Liver (tissue), 3 donors: ENCODE measurements at regions not wholly inside any gene's neighbourhood (a gene's known extent, or its start where the extent isn't known, plus 50 kb on each side); places are given as distances from the start of the nearest gene placed in this dataset.

ENCODE experiments used
- CTCF ChIP-seq: fragments of 150-350 bp; IDR thresholded peaks from 2 replicates; pipeline ENCODE4 v1.5.1; 2017; ENCODE audit warnings: improper control_type of control experiment, low read depth, low read length; ENCODE audit not compliant: missing input control
- MAX ChIP-seq: IDR thresholded peaks from 2 replicates; pipeline ENCODE4 v1.6.1; 2016; ENCODE audit warnings: antibody characterized with exemption
- REST ChIP-seq: IDR thresholded peaks from 2 replicates; pipeline ENCODE4 v1.6.1; 2016; ENCODE audit warnings: antibody characterized with exemption, mild to moderate bottlenecking
- TAF1 ChIP-seq: conservative IDR thresholded peaks from 2 replicates; pipeline ENCODE4 v1.6.1; 2016; ENCODE audit warnings: antibody characterized with exemption, mild to moderate bottlenecking
- TF ChIP-seq, protein P1 (sequence below): IDR thresholded peaks from 2 replicates; pipeline ENCODE4 v1.6.1; 2016; ENCODE audit warnings: antibody characterized with exemption
- donor health status: healthy.
- donor health status: healthy.

DNA sequence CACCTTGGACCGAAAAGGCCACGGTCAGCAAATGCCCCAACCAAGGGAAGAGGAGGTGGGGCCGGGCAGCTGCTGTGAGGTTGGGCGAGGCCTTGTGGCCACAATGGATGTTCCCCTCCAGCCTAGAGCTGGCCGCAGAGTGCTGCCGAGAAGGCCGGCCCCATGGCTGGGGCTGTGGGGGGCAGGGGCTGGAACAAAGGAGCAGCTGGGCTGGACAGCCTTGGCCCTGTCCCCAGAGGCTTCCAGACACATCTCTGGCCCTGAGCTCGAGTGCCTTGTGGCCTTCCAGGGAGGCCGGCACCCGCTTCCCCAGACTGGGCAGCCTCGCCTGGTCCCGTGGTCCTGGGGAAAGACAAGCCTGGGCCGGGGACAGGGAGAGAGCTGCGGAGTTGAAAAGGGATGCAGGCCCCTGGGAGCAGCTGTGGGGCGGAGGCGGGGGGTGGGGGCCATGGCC is 88.0 kb downstream of the PDGFA start:
- no peak for TF ChIP-seq CTCF
- TF ChIP-seq, protein P1, sequence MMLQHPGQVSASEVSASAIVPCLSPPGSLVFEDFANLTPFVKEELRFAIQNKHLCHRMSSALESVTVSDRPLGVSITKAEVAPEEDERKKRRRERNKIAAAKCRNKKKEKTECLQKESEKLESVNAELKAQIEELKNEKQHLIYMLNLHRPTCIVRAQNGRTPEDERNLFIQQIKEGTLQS = no peak
- no peak for TF ChIP-seq MAX
- no peak for TF ChIP-seq TAF1
- TF ChIP-seq REST = no peak
